Spleen (tissue), 7 donors: ENCODE measurements at regions not wholly inside any gene's neighbourhood (a gene's known extent, or its start where the extent isn't known, plus 50 kb on each side); places are given as distances from the start of the nearest gene placed in this dataset.

Experiments
- CTCF ChIP-seq, 11 experiments: fragments of 200-600 bp in 7 of 11; fragments of 450-650 bp in 4 of 11; sonication (generic) in 4 of 11; IDR thresholded peaks in 8 of 11; conservative IDR thresholded peaks in 3 of 11; 1 replicate in 7 of 11; 2 replicates in 4 of 11; pipeline versions ENCODE4 v1.4.0 to v1.8.0; 2016 to 2021; ENCODE audit warnings: antibody characterized with exemption in 11 of 11, inconsistent platforms in 4 of 11, mild to moderate bottlenecking in 1 of 11
- POLR2A ChIP-seq, 3 donors: fragments of 450-650 bp; IDR thresholded peaks; one replicate each; pipeline ENCODE4 v1.5.1; 2017; ENCODE audit warnings: antibody characterized with exemption in 3 of 3, mild to moderate bottlenecking in 1 of 3
- POLR2AphosphoS5 ChIP-seq, 3 donors: sonication (generic); formaldehyde crosslinking; IDR thresholded peaks; one replicate each; pipeline ENCODE4 v1.5.1; 2017; ENCODE audit warnings: antibody characterized with exemption in 3 of 3
- donor health status: DM: no; HTN: no; CAD: no; lungs with moderate emphysema.
- donor health status: DM: no; HTN: no; CAD: no.
- donor health status: DM: no; HTN: no; CAD: no.

- TF ChIP-seq CTCF (IDR thresholded peaks at IDR 0.05 in 8 of 11, conservative IDR thresholded peaks at IDR 0.05 in 3 of 11): no peak
- no peak for TF ChIP-seq POLR2A (IDR thresholded peaks at IDR 0.05)
- TF ChIP-seq POLR2AphosphoS5 (IDR thresholded peaks at IDR 0.05): no peak
Observed at GRCh38 chr12:19844224-19844623, 404.9 kb downstream of the AEBP2 start.
